ENCODE measurements at regions not wholly inside any gene's neighbourhood (a gene's known extent, or its start where the extent isn't known, plus 50 kb on each side); places are given as distances from the start of the nearest gene placed in this dataset.

DNA sequence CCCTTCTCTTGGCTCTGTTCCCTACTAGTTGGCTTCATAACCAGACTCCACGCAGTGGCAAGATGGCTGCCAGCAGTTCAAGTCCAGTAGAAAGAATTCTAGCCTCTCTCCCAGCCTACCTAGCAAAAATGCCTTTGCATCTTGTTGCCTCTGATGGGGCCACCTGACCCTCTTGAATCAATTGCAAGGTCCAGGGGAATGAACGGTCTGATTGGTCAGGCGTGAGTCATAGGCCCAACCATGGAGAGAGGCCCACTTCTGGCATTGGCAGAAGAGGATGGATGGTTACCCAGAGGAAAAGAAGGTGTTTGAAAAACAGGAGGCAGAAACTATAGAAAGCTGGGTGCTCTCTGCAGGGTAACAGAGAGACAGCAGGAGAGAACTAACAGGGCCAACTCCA lies 622.6 kb downstream of the CCDC171 start:
- Histone ChIP-seq H4K20me1 (ENCODE audit: insufficient read depth, low read length) (no peaks in the 10 kb centered on the region), H3K4me1 (ENCODE audit: low read length) (peaks cover 1% of the 10 kb centered on the region; the same call in 1 of the 2 replicates), H3K4me3 (ENCODE audit: low read length) (no peak overlapping the region), H3K9ac (ENCODE audit: low read length) (no peak overlapping the region), H3K4me2 (ENCODE audit: low read depth, low read length) (no peak overlapping the region), H3K27me3 (replicated peaks; ENCODE audit: insufficient read depth, low read length) (no peaks in the 10 kb centered on the region), H3K27ac (ENCODE audit: low read length) (no peak overlapping the region), H3K36me3 (replicated peaks; ENCODE audit: insufficient read depth, low read length) (no peaks in the 10 kb centered on the region), H3F3A (ENCODE audit: insufficient read depth, low read length) (peaks cover 5% of the 10 kb centered on the region; the same call in 1 of the 2 replicates), H3K9me2 (replicated peaks; ENCODE audit: insufficient read depth, low read length) (no peaks in the 10 kb centered on the region), H3K9me3 (replicated peaks; ENCODE audit: insufficient read depth, low read length) (no peaks in the 10 kb centered on the region), H3K79me2 (ENCODE audit: low read length) (no peaks in the 10 kb centered on the region), H2AFZ (ENCODE audit: low read length) (no peak overlapping the region)
- DNase-seq: no peak
- TF ChIP-seq EZH2 (optimal IDR thresholded peaks at IDR 0.05; ENCODE audit: low read depth, low read length) (no peak), EZH2phosphoT487 (IDR thresholded peaks at IDR 0.05; ENCODE audit: low read length) (no peak)
- TF ChIP-seq, protein P1, sequence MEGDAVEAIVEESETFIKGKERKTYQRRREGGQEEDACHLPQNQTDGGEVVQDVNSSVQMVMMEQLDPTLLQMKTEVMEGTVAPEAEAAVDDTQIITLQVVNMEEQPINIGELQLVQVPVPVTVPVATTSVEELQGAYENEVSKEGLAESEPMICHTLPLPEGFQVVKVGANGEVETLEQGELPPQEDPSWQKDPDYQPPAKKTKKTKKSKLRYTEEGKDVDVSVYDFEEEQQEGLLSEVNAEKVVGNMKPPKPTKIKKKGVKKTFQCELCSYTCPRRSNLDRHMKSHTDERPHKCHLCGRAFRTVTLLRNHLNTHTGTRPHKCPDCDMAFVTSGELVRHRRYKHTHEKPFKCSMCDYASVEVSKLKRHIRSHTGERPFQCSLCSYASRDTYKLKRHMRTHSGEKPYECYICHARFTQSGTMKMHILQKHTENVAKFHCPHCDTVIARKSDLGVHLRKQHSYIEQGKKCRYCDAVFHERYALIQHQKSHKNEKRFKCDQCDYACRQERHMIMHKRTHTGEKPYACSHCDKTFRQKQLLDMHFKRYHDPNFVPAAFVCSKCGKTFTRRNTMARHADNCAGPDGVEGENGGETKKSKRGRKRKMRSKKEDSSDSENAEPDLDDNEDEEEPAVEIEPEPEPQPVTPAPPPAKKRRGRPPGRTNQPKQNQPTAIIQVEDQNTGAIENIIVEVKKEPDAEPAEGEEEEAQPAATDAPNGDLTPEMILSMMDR (IDR thresholded peaks at IDR 0.05; ENCODE audit: low read length): no peak

DNA sequence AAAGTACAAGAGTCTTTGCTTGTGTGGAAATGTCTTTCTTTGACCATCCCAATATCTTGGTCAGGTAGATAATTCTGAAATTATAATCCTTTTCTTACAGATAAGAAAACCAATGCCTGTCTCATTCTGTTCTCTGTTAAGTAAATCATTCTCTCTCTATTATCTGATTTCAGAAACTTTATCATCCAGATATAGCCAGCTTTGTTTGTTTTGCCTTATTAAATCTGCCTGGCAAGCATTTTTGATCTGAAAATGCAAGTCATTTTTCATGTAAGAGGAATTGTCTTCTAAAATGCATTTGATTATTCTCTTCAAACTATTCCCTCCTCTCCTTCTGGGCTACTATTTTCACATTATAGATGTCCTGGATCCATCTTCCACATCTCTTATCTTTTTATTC lies 625.5 kb downstream of the CCDC171 start:
- H3K9ac ChIP-seq (ENCODE audit: low read length): no peak overlapping the region
- H3K27ac ChIP-seq (ENCODE audit: low read length): no peak overlapping the region
- no peak overlapping the region for H3K4me3 ChIP-seq (ENCODE audit: low read length)

DNA sequence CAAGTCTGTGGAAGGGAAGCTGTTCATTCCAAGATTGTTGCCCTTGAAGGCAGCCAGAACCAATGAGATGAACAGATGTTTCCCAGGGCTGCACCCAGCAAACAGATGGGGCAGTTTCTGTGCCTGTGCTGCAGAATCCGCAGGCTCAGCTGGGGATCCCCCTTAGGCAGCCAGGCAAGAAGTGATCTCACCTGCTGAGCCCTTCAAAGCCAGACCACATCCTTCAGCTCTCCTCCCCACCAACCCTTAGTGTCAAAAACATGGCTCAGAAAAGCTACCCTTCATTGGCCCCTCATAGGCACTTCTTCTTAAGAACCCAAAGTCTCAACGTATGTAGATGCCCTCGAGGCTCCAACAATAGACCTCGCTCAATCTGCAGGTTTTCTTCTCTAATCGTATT lies 626.7 kb downstream of the CCDC171 start:
- Histone ChIP-seq H3K27me3 (replicated peaks; ENCODE audit: insufficient read depth, low read length) (no peaks in the 10 kb centered on the region), H3K4me1 (ENCODE audit: low read length) (peaks cover 5% of the 10 kb centered on the region; the same call in 1 of the 2 replicates), H3K4me2 (ENCODE audit: low read depth, low read length) (peak overlapping the region; percentile 58), H3K4me3 (ENCODE audit: low read length) (peak overlapping the region; percentile 31; the same call in 1 of the 2 replicates), H3K79me2 (ENCODE audit: low read length) (no peaks in the 10 kb centered on the region), H2AFZ (ENCODE audit: low read length) (peak overlapping the region; percentile 70), H4K20me1 (ENCODE audit: insufficient read depth, low read length) (no peaks in the 10 kb centered on the region), H3F3A (ENCODE audit: insufficient read depth, low read length) (peaks cover 5% of the 10 kb centered on the region; the same call in 1 of the 2 replicates), H3K9ac (ENCODE audit: low read length) (peak overlapping the region; percentile 42; the same call in 1 of the 2 replicates), H3K36me3 (replicated peaks; ENCODE audit: insufficient read depth, low read length) (no peaks in the 10 kb centered on the region), H3K9me3 (replicated peaks; ENCODE audit: insufficient read depth, low read length) (no peaks in the 10 kb centered on the region), H3K27ac (ENCODE audit: low read length) (peak overlapping the region; percentile 86), H3K9me2 (replicated peaks; ENCODE audit: insufficient read depth, low read length) (no peaks in the 10 kb centered on the region)
- TF ChIP-seq EZH2 (optimal IDR thresholded peaks at IDR 0.05; ENCODE audit: low read depth, low read length) (no peak), EZH2phosphoT487 (IDR thresholded peaks at IDR 0.05; ENCODE audit: low read length) (no peak)
- TF ChIP-seq, protein P1 (IDR thresholded peaks at IDR 0.05; ENCODE audit: low read length): no peak
- DNase-seq: peak; percentile 87

More for the DNA sequence above, 625.5 kb downstream of the CCDC171 start:
- DNase-seq: no peak
- Histone ChIP-seq H3F3A (ENCODE audit: insufficient read depth, low read length) (peaks cover 5% of the 10 kb centered on the region; the same call in 1 of the 2 replicates), H3K27me3 (replicated peaks; ENCODE audit: insufficient read depth, low read length) (no peaks in the 10 kb centered on the region), H2AFZ (ENCODE audit: low read length) (no peak overlapping the region), H3K9me3 (replicated peaks; ENCODE audit: insufficient read depth, low read length) (no peaks in the 10 kb centered on the region), H3K79me2 (ENCODE audit: low read length) (no peaks in the 10 kb centered on the region), H3K36me3 (replicated peaks; ENCODE audit: insufficient read depth, low read length) (no peaks in the 10 kb centered on the region), H3K4me2 (ENCODE audit: low read depth, low read length) (no peak overlapping the region), H3K9me2 (replicated peaks; ENCODE audit: insufficient read depth, low read length) (no peaks in the 10 kb centered on the region), H3K4me1 (ENCODE audit: low read length) (peaks cover 5% of the 10 kb centered on the region; the same call in 1 of the 2 replicates), H4K20me1 (ENCODE audit: insufficient read depth, low read length) (no peaks in the 10 kb centered on the region)
- TF ChIP-seq EZH2 (optimal IDR thresholded peaks at IDR 0.05; ENCODE audit: low read depth, low read length) (no peak), EZH2phosphoT487 (IDR thresholded peaks at IDR 0.05; ENCODE audit: low read length) (no peak)
- TF ChIP-seq, protein P1 (IDR thresholded peaks at IDR 0.05; ENCODE audit: low read length): no peak

Data from MM.1S (cell line).